Skeletal muscle cell (primary cell): ENCODE measurements at regions not wholly inside any gene's neighbourhood (a gene's known extent, or its start where the extent isn't known, plus 50 kb on each side); places are given as distances from the start of the nearest gene placed in this dataset.
"Not testable (repeated sequence)": the region's sequence is repeated elsewhere in the genome, so short reads cannot be mapped to it uniquely, and the experiment has no call there.

Source experiments
- DNase-seq: peaks from one replicate; pipeline ENCODE4 v3.0.0-alpha.2; 2010; ENCODE audit warnings: low read depth
- H3K4me3 ChIP-seq: 2 replicates; pipeline ENCODE4 v1.5.1; 2011; ENCODE audit warnings: low read depth, mild to moderate bottlenecking, control low read depth, low read length, moderate library complexity

GRCh38 chr5:174616036-174616435 lies 108.3 kb upstream of the MSX2 start:
- no peak for DNase-seq

GRCh38 chr5:174617285-174617684 lies 107.1 kb upstream of the MSX2 start:
- DNase-seq = no peak
- H3K4me3 ChIP-seq = no peak overlapping the region

More at GRCh38 chr5:174616036-174616435, 108.3 kb upstream of the MSX2 start:
- no peak overlapping the region for H3K4me3 ChIP-seq

GRCh38 chr5:174617910-174618309 lies 106.5 kb upstream of the MSX2 start:
- DNase-seq = no peak
- H3K4me3 ChIP-seq = no peak overlapping the region

- DNase-seq = no peak
- no peak overlapping the region for H3K4me3 ChIP-seq
Observed at GRCh38 chr5:174618589-174618988, 105.8 kb upstream of the MSX2 start.

GRCh38 chr5:174622067-174622466 lies 102.3 kb upstream of the MSX2 start:
- H3K4me3 ChIP-seq = no peak overlapping the region
- no peak for DNase-seq

GRCh38 chr5:174623018-174623417 lies 101.4 kb upstream of the MSX2 start:
- DNase-seq = no peak
- H3K4me3 ChIP-seq = no peak overlapping the region

- DNase-seq = no peak
- H3K4me3 ChIP-seq = no peak overlapping the region
Observed at GRCh38 chr5:174623433-174624019, 100.9 kb upstream of the MSX2 start.

GRCh38 chr5:174624733-174625522 lies 99.5 kb upstream of the MSX2 start:
- no peak for DNase-seq
- no peak overlapping the region for H3K4me3 ChIP-seq

- H3K4me3 ChIP-seq = no peak overlapping the region
- no peak for DNase-seq
Observed at GRCh38 chr5:174625591-174626350, 98.6 kb upstream of the MSX2 start.

- DNase-seq = no peak
- H3K4me3 ChIP-seq = no peak overlapping the region
Observed at GRCh38 chr5:174626369-174626920, 97.9 kb upstream of the MSX2 start.

- no peak for DNase-seq
- H3K4me3 ChIP-seq = no peak overlapping the region
Observed at GRCh38 chr5:174636094-174636493, 88.3 kb upstream of the MSX2 start.

- no peak for DNase-seq
- H3K4me3 ChIP-seq = no peak overlapping the region
Observed at GRCh38 chr5:174642816-174643405, 81.5 kb upstream of the MSX2 start.

- no peak for DNase-seq
- no peak overlapping the region for H3K4me3 ChIP-seq
Observed at GRCh38 chr5:174644436-174644835, 79.9 kb upstream of the MSX2 start.

- H3K4me3 ChIP-seq = no peak overlapping the region
- no peak for DNase-seq
Observed at GRCh38 chr5:174644923-174645322, 79.5 kb upstream of the MSX2 start.

- DNase-seq = no peak
- no peak overlapping the region for H3K4me3 ChIP-seq
Observed at GRCh38 chr5:174645677-174646076, 78.7 kb upstream of the MSX2 start.

- H3K4me3 ChIP-seq, DNase-seq: not testable (repeated sequence)
Observed at GRCh38 chr5:174648618-174649017, 75.8 kb upstream of the MSX2 start.

GRCh38 chr5:174649391-174649790 lies 75.0 kb upstream of the MSX2 start:
- no peak for DNase-seq
- no peak overlapping the region for H3K4me3 ChIP-seq

GRCh38 chr5:174654442-174654841 lies 69.9 kb upstream of the MSX2 start:
- DNase-seq = no peak

GRCh38 chr5:174655351-174655750 lies 69.0 kb upstream of the MSX2 start:
- no peak for DNase-seq
- no peak overlapping the region for H3K4me3 ChIP-seq

More at GRCh38 chr5:174654442-174654841, 69.9 kb upstream of the MSX2 start:
- no peak overlapping the region for H3K4me3 ChIP-seq
